PC-9 (cell line): ENCODE measurements at regions not wholly inside any gene's neighbourhood (a gene's known extent, or its start where the extent isn't known, plus 50 kb on each side); places are given as distances from the start of the nearest gene placed in this dataset.

Experiments used
- BruUV-seq: library from RNA; stranded (reverse); fragments of 400-500 nt; replicated peaks from 2 replicates; lab custom pipeline; 2021; lab: Mats Ljungman, UMichigan
- CTCF ChIA-PET: fragments of 300-600 bp; sonication (Branson Sonifier 250); formaldehyde crosslinking; loops from one replicate; lab custom pipeline; 2022; ENCODE audit warnings: antibody characterized with exemption; lab: Charles Lee
- POLR2A ChIA-PET: fragments of 300-600 bp; sonication (Branson Sonifier 250); formaldehyde crosslinking; loops from one replicate; lab custom pipeline; 2022; ENCODE audit warnings: antibody characterized with exemption; ENCODE audit not compliant: unreplicated experiment; lab: Charles Lee
- DNase-seq, 2 experiments: peaks; one replicate each; pipeline versions ENCODE4 v3.0.0 to v3.0.0-alpha.2; 2015 to 2022; ENCODE audit warnings: mixed read lengths in 1 of 2
- H2AFZ ChIP-seq: fragments of 200-600 bp; sonication (generic); 2 replicates; pipeline ENCODE4 v1.8.1; 2017; ENCODE audit warnings: antibody characterized with exemption
- H3F3A ChIP-seq: fragments of 200-600 bp; sonication (generic); 2 replicates; pipeline ENCODE4 v1.8.1; 2017; ENCODE audit warnings: antibody characterized with exemption, mild to moderate bottlenecking, low read depth; ENCODE audit not compliant: insufficient read depth
- H3K27ac ChIP-seq: fragments of 200-600 bp; sonication (generic); 2 replicates; pipeline ENCODE4 v1.6.1; 2016; ENCODE audit warnings: mixed run types
- H3K27me3 ChIP-seq: fragments of 200-600 bp; sonication (generic); 2 replicates; pipeline ENCODE4 v1.6.1; 2016; ENCODE audit warnings: low read depth, mixed run types; ENCODE audit not compliant: insufficient read depth
- H3K36me3 ChIP-seq: fragments of 200-600 bp; sonication (generic); 2 replicates; pipeline ENCODE4 v1.6.1; 2016; ENCODE audit warnings: low read depth, mixed run types
- H3K4me1 ChIP-seq: fragments of 200-600 bp; sonication (generic); replicated peaks from 2 replicates; pipeline ENCODE4 v1.6.1; 2016; ENCODE audit warnings: mixed run types; ENCODE audit not compliant: insufficient read depth
- H3K4me2 ChIP-seq: fragments of 200-600 bp; sonication (generic); 2 replicates; pipeline ENCODE4 v1.6.1; 2017; ENCODE audit warnings: mixed run types
- H3K4me3 ChIP-seq: fragments of 200-600 bp; sonication (generic); 2 replicates; pipeline ENCODE4 v1.6.1; 2016; ENCODE audit warnings: mixed run types
- H3K79me2 ChIP-seq: fragments of 200-600 bp; sonication (generic); 2 replicates; pipeline ENCODE4 v1.6.1; 2017; ENCODE audit warnings: low read depth, mixed run types
- H3K9me2 ChIP-seq: fragments of 200-600 bp; sonication (generic); 2 replicates; pipeline ENCODE4 v1.8.1; 2017; ENCODE audit warnings: mild to moderate bottlenecking; ENCODE audit not compliant: insufficient read depth
- H3K9me3 ChIP-seq: fragments of 200-600 bp; sonication (generic); 2 replicates; pipeline ENCODE4 v1.8.1; 2016; ENCODE audit warnings: low read depth; ENCODE audit not compliant: insufficient read depth
- H4K20me1 ChIP-seq: fragments of 200-600 bp; sonication (generic); 2 replicates; pipeline ENCODE4 v1.8.1; 2017; ENCODE audit not compliant: insufficient read depth
- CTCF ChIP-seq: fragments of 200-600 bp; sonication (generic); conservative IDR thresholded peaks from 2 replicates; pipeline ENCODE4 v1.6.1; 2017; ENCODE audit warnings: mixed run types, antibody characterized with exemption, mild to moderate bottlenecking, moderate library complexity
- EZH2 ChIP-seq: fragments of 200-600 bp; sonication (generic); IDR thresholded peaks from 2 replicates; pipeline ENCODE4 v1.8.0; 2017; ENCODE audit warnings: antibody characterized with exemption, low read depth
- intact Hi-C: fragments of 100-400 bp; cut with micrococcal nuclease; formaldehyde crosslinking; loops from one replicate; pipeline ENCODE4 v1.10.0; 2022; ENCODE audit not compliant: unreplicated experiment

GRCh38 chr18:39938676-39939608 is 2016.1 kb upstream of the PIK3C3 start:
- CTCF ChIA-PET: no interaction called here
- Histone ChIP-seq H3K4me2 (no peak overlapping the region), H3F3A (no peaks in the 10 kb centered on the region), H3K36me3 (no peaks in the 10 kb centered on the region), H3K4me1 (no peaks in the 10 kb centered on the region), H2AFZ (no peak overlapping the region), H3K4me3 (no peak overlapping the region), H3K27ac (no peak overlapping the region), H3K9me3 (no peaks in the 10 kb centered on the region), H3K9me2 (no peaks in the 10 kb centered on the region), H3K27me3 (no peaks in the 10 kb centered on the region), H4K20me1 (no peaks in the 10 kb centered on the region), H3K79me2 (no peaks in the 10 kb centered on the region)
- intact Hi-C loops: no loop called here
- BruUV-seq: no TSS peak
- POLR2A ChIA-PET: interaction anchor here (0.6 kb wide), 1 partner anchor 1946 kb away, joined by 5 read pairs; no protein-coding TSS in a partner anchor
- DNase-seq: no peak
- TF ChIP-seq CTCF (no peak), EZH2 (no peak)

GRCh38 chr18:39935598-39935997 is 2019.4 kb upstream of the PIK3C3 start:
- POLR2A ChIA-PET: no interaction called here
- intact Hi-C loops: no loop called here
- H3K4me2 ChIP-seq: no peak overlapping the region

GRCh38 chr18:39918847-39919246 is 2036.2 kb upstream of the PIK3C3 start:
- no peaks in the 10 kb centered on the region for H3K9me3 ChIP-seq
- no peak for DNase-seq
- H3F3A ChIP-seq: no peaks in the 10 kb centered on the region
- H3K27me3 ChIP-seq: no peaks in the 10 kb centered on the region
- intact Hi-C loops: no loop called here
- no peaks in the 10 kb centered on the region for H3K4me1 ChIP-seq
- BruUV-seq: no TSS peak
- H3K4me2 ChIP-seq: no peak overlapping the region
- ChIA-PET CTCF (no interaction called here), POLR2A (no interaction called here)
- H3K9me2 ChIP-seq: no peaks in the 10 kb centered on the region
- H4K20me1 ChIP-seq: no peaks in the 10 kb centered on the region
- no peaks in the 10 kb centered on the region for H3K36me3 ChIP-seq
- H2AFZ ChIP-seq: no peak overlapping the region
- H3K79me2 ChIP-seq: no peaks in the 10 kb centered on the region
- H3K27ac ChIP-seq: no peak overlapping the region
- TF ChIP-seq EZH2 (no peak), CTCF (no peak)
- H3K4me3 ChIP-seq: no peak overlapping the region

More at GRCh38 chr18:39935598-39935997, 2019.4 kb upstream of the PIK3C3 start:
- BruUV-seq: no TSS peak
- Histone ChIP-seq H3K9me2 (no peaks in the 10 kb centered on the region), H3K9me3 (no peaks in the 10 kb centered on the region), H2AFZ (no peak overlapping the region), H4K20me1 (no peaks in the 10 kb centered on the region), H3K27ac (no peak overlapping the region), H3K27me3 (no peaks in the 10 kb centered on the region), H3F3A (no peaks in the 10 kb centered on the region), H3K36me3 (no peaks in the 10 kb centered on the region), H3K4me3 (no peak overlapping the region), H3K4me1 (no peaks in the 10 kb centered on the region), H3K79me2 (no peaks in the 10 kb centered on the region)
- no peak for DNase-seq
- CTCF ChIA-PET: no interaction called here
- TF ChIP-seq CTCF (no peak), EZH2 (no peak)
